SK-N-SH (cell line): ENCODE measurements at regions not wholly inside any gene's neighbourhood (a gene's known extent, or its start where the extent isn't known, plus 50 kb on each side); places are given as distances from the start of the nearest gene placed in this dataset.

Experiments
- CTCF ChIA-PET: fragments of 300-600, 350-600 bp; formaldehyde crosslinking; extraction: SDS; loops from one replicate; lab custom pipeline; 2021; lab: Yijun Ruan, JAX
- POLR2A ChIA-PET: fragments of 350-600 bp; sonication (Branson Sonifier 250); formaldehyde crosslinking; extraction: SDS; loops from one replicate; lab custom pipeline; 2020; ENCODE audit warnings: antibody characterized with exemption, inconsistent platforms; lab: Yijun Ruan, JAX
- DNase-seq: peaks from one replicate; pipeline ENCODE4 v3.0.0; 2012
- H2AFZ ChIP-seq: fragments of 200-600 bp; sonication (generic); 2 replicates; pipeline ENCODE4 v1.8.1; 2016; ENCODE audit warnings: antibody characterized with exemption, mild to moderate bottlenecking, low read depth
- H3F3A ChIP-seq: fragments of 200-600 bp; sonication (generic); replicated peaks from 2 replicates; pipeline ENCODE3; 2016; ENCODE audit warnings: antibody characterized with exemption, mild to moderate bottlenecking; ENCODE audit not compliant: insufficient read depth
- H3K27ac ChIP-seq, 2 experiments: fragments of 200-500 bp in 1 of 2; fragments of 200-600 bp in 1 of 2; sonication (Bioruptor generic) in 1 of 2; sonication (generic), shearing (Covaris generic) in 1 of 2; 2 replicates each; pipeline versions ENCODE4 v1.5.1 to v1.6.1; 2014 to 2016; ENCODE audit warnings: low read depth in 2 of 2, inconsistent platforms in 1 of 2, low read length in 1 of 2, mild to moderate bottlenecking in 1 of 2, mixed read lengths in 1 of 2
- H3K27me3 ChIP-seq: fragments of 200-600 bp; sonication (generic), shearing (Covaris generic); 2 replicates; pipeline ENCODE4 v1.6.1; 2016; ENCODE audit warnings: mixed run types; ENCODE audit not compliant: insufficient read depth
- H3K36me3 ChIP-seq, 2 experiments: fragments of 200-500 bp in 1 of 2; fragments of 200-600 bp in 1 of 2; sonication (Bioruptor generic) in 1 of 2; sonication (generic) in 1 of 2; replicated peaks in 1 of 2; 2 replicates each; pipeline versions ENCODE3 to v1.5.1; 2014 to 2016; ENCODE audit warnings: low read length in 1 of 2, mild to moderate bottlenecking in 1 of 2; ENCODE audit not compliant: insufficient read depth in 2 of 2, control insufficient read depth in 1 of 2
- H3K4me1 ChIP-seq, 2 experiments: fragments of 200-500 bp in 1 of 2; fragments of 200-600 bp in 1 of 2; sonication (Bioruptor generic) in 1 of 2; sonication (generic), shearing (Covaris generic) in 1 of 2; 2 replicates each; pipeline versions ENCODE4 v1.5.1 to v1.6.1; 2014 to 2016; ENCODE audit warnings: low read depth in 1 of 2, low read length in 1 of 2, mixed run types in 1 of 2; ENCODE audit not compliant: insufficient read depth in 2 of 2, control insufficient read depth in 1 of 2
- H3K4me2 ChIP-seq: fragments of 200-600 bp; sonication (generic), shearing (Covaris generic); 2 replicates; pipeline ENCODE4 v1.6.1; 2017; ENCODE audit warnings: mixed run types
- H3K4me3 ChIP-seq, 2 experiments: fragments of 200-500 bp in 1 of 2; fragments of 200-600 bp in 1 of 2; sonication (Bioruptor generic) in 1 of 2; sonication (generic), shearing (Covaris generic) in 1 of 2; 2 replicates each; pipeline versions ENCODE4 v1.5.1 to v1.8.1; 2014 to 2016; ENCODE audit warnings: low read depth in 2 of 2, inconsistent platforms in 1 of 2, low read length in 1 of 2, mild to moderate bottlenecking in 1 of 2, mixed read lengths in 1 of 2, moderate library complexity in 1 of 2
- H3K79me2 ChIP-seq: fragments of 200-600 bp; sonication (generic); 2 replicates; pipeline ENCODE4 v1.8.1; 2017; ENCODE audit warnings: mild to moderate bottlenecking; ENCODE audit not compliant: insufficient read depth
- H3K9ac ChIP-seq: fragments of 200-600 bp; sonication (generic); 2 replicates; pipeline ENCODE4 v1.6.1; 2017; ENCODE audit warnings: mixed run types
- H3K9me2 ChIP-seq: fragments of 200-600 bp; sonication (generic); 2 replicates; pipeline ENCODE4 v1.6.1; 2017; ENCODE audit warnings: mixed run types
- H3K9me3 ChIP-seq: fragments of 200-600 bp; sonication (generic); 2 replicates; pipeline ENCODE4 v1.6.1; 2017; ENCODE audit warnings: mixed run types, mild to moderate bottlenecking, moderate library complexity
- H4K20me1 ChIP-seq: fragments of 200-600 bp; sonication (generic); 2 replicates; pipeline ENCODE4 v1.6.1; 2017; ENCODE audit warnings: mild to moderate bottlenecking, mixed run types; ENCODE audit not compliant: insufficient read depth
- CTCF ChIP-seq: fragments of 200-600 bp; sonication (generic); IDR thresholded peaks from 2 replicates; pipeline ENCODE4 v1.6.1; 2017; ENCODE audit warnings: antibody characterized with exemption, mild to moderate bottlenecking, moderate library complexity
- EZH2phosphoT487 ChIP-seq: fragments of 200-600 bp; sonication (generic); IDR thresholded peaks from 2 replicates; pipeline ENCODE4 v1.6.1; 2017; ENCODE audit warnings: low read depth, mixed run types, mild to moderate bottlenecking, antibody characterized with exemption, moderate library complexity, borderline replicate concordance
- FOSL2 ChIP-seq: IDR thresholded peaks from 2 replicates; pipeline ENCODE4 v1.4.0; 2012; ENCODE audit warnings: low read depth, mild to moderate bottlenecking, moderate library complexity, borderline replicate concordance
- IRF3 ChIP-seq: fragments of 150-350 bp; IDR thresholded peaks from 2 replicates; pipeline ENCODE4 v1.6.1; 2016; ENCODE audit warnings: mild to moderate bottlenecking, low read depth, low read length
- JUND ChIP-seq: IDR thresholded peaks from 2 replicates; pipeline ENCODE4 v1.4.0; 2012
- MAX ChIP-seq: IDR thresholded peaks from 2 replicates; pipeline ENCODE4 v1.4.0; 2012; ENCODE audit warnings: low read depth
- NFIC ChIP-seq: IDR thresholded peaks from 2 replicates; pipeline ENCODE4 v1.4.0; 2012; ENCODE audit warnings: borderline replicate concordance
- PBX3 ChIP-seq: IDR thresholded peaks from 2 replicates; pipeline ENCODE4; 2012
- RAD21 ChIP-seq: IDR thresholded peaks from 2 replicates; pipeline ENCODE4 v1.6.1; 2012; ENCODE audit warnings: mild to moderate bottlenecking, low read length
- REST ChIP-seq: IDR thresholded peaks from 2 replicates; pipeline ENCODE4 v1.6.1; 2012; ENCODE audit warnings: mild to moderate bottlenecking, low read depth, low read length, moderate library complexity
- WGBS: methylation state at CpG from one replicate; pipeline ENCODE4 v1.1.6; 2017; ENCODE audit warnings: low lambda C conversion rate; 5-methylcytosine and 5-hydroxymethylcytosine counted together

- TF ChIP-seq PBX3 (peak; percentile 47; the same call in 1 of the 2 replicates), MAX (no peak), REST (no peak), CTCF (no peak), FOSL2 (peak; percentile 74; the same call in 1 of the 2 replicates), EZH2phosphoT487 (no peak)
Observed at GRCh38 chr5:60066502-60066901, 173.0 kb upstream of the PDE4D start (continued).

- Histone ChIP-seq H3K36me3 (no peaks in the 10 kb centered on the region), H3K79me2 (no peaks in the 10 kb centered on the region), H3K4me3 (no peak overlapping the region), H3K27ac (no peak overlapping the region), H3K4me2 (no peak overlapping the region), H3F3A (peaks cover 3% of the 10 kb centered on the region), H3K27me3 (no peaks in the 10 kb centered on the region), H3K4me1 (no peaks in the 10 kb centered on the region), H3K9ac (no peak overlapping the region), H3K9me3 (no peaks in the 10 kb centered on the region)
- no peak for DNase-seq
- no peak for TF ChIP-seq NFIC
- TF ChIP-seq JUND: no peak
- TF ChIP-seq, all 33 proteins: peak for 0
- ChIA-PET POLR2A (no interaction called here), CTCF (no interaction called here)
- no peaks in the 10 kb centered on the region for H3K9me2 ChIP-seq
- H2AFZ ChIP-seq: no peak overlapping the region
- no peaks in the 10 kb centered on the region for H4K20me1 ChIP-seq
Observed at GRCh38 chr5:60060389-60060788, 166.9 kb upstream of the PDE4D start.

- DNase-seq: no peak
- no peaks in the 10 kb centered on the region for H3K4me1 ChIP-seq
- H3K79me2 ChIP-seq: no peaks in the 10 kb centered on the region
- no peak overlapping the region for H3K9ac ChIP-seq
- no peaks in the 10 kb centered on the region for H3K27me3 ChIP-seq
- 74% methylated on average over 4 of the region's 4 CpGs for WGBS
- CTCF ChIA-PET: interaction anchor here (1.6 kb wide), 1 partner anchor 242 kb away, joined by 4 read pairs; no protein-coding TSS in a partner anchor
- no peaks in the 10 kb centered on the region for H3K9me3 ChIP-seq
- no peak overlapping the region for H3K4me3 ChIP-seq
- H2AFZ ChIP-seq: no peak overlapping the region
- H3K27ac ChIP-seq: no peak overlapping the region
- no peaks in the 10 kb centered on the region for H3K9me2 ChIP-seq
- H3F3A ChIP-seq: no peaks in the 10 kb centered on the region
- POLR2A ChIA-PET: no interaction called here
- no peak overlapping the region for H3K4me2 ChIP-seq
- no peaks in the 10 kb centered on the region for H4K20me1 ChIP-seq
- H3K36me3 ChIP-seq: no peaks in the 10 kb centered on the region
- TF ChIP-seq MAX (no peak), PBX3 (no peak), EZH2phosphoT487 (no peak), RAD21 (no peak), REST (no peak), IRF3 (no peak)
Observed at GRCh38 chr5:60056191-60056590, 162.7 kb upstream of the PDE4D start.
